Neural progenitor cell (in vitro differentiated cells): ENCODE measurements at regions not wholly inside any gene's neighbourhood (a gene's known extent, or its start where the extent isn't known, plus 50 kb on each side); places are given as distances from the start of the nearest gene placed in this dataset.

Experiments used
- CTCF ChIP-seq: fragments of 200-600 bp; sonication (generic); IDR thresholded peaks from 2 replicates; pipeline ENCODE4 v1.5.1; 2017; ENCODE audit warnings: antibody characterized with exemption, mild to moderate bottlenecking
- EZH2 ChIP-seq: fragments of 200-600 bp; sonication (generic); IDR thresholded peaks from 2 replicates; pipeline ENCODE4 v1.6.1; 2017; ENCODE audit warnings: antibody characterized with exemption, mild to moderate bottlenecking, moderate library complexity
- EZH2phosphoT487 ChIP-seq: fragments of 200-600 bp; sonication (generic); IDR thresholded peaks from 2 replicates; pipeline ENCODE4 v1.6.1; 2017; ENCODE audit warnings: antibody characterized with exemption

DNA sequence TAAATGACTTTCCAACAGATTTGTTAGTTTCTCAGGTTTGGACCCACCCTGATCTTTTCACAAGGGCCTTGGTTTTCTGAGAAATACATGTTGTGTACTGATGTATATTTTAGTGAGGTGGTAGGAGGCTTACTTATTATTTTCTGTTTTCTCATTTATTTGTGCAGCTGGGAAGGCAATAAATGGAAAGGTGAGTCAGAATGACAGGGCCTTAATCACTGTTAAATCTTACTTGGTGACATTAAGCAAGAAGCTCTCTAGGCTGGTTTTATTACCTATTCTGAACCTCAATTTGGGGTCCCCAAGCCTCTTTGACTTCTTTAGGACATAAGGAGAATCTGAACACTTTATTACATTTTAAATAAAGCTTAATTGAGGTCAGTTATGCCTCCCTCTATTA lies 214.0 kb upstream of the DAB2 start:
- TF ChIP-seq CTCF (no peak), EZH2 (no peak), EZH2phosphoT487 (no peak)
